ENCODE measurements at regions not wholly inside any gene's neighbourhood (a gene's known extent, or its start where the extent isn't known, plus 50 kb on each side); places are given as distances from the start of the nearest gene placed in this dataset.

GRCh38 chr13:21944610-21945009, 273.7 kb downstream of the FGF9 start:
- TF ChIP-seq POLR2AphosphoS5 (IDR thresholded peaks at IDR 0.05; ENCODE audit: low read depth, low read length): no peak
- TF ChIP-seq, protein P1, sequence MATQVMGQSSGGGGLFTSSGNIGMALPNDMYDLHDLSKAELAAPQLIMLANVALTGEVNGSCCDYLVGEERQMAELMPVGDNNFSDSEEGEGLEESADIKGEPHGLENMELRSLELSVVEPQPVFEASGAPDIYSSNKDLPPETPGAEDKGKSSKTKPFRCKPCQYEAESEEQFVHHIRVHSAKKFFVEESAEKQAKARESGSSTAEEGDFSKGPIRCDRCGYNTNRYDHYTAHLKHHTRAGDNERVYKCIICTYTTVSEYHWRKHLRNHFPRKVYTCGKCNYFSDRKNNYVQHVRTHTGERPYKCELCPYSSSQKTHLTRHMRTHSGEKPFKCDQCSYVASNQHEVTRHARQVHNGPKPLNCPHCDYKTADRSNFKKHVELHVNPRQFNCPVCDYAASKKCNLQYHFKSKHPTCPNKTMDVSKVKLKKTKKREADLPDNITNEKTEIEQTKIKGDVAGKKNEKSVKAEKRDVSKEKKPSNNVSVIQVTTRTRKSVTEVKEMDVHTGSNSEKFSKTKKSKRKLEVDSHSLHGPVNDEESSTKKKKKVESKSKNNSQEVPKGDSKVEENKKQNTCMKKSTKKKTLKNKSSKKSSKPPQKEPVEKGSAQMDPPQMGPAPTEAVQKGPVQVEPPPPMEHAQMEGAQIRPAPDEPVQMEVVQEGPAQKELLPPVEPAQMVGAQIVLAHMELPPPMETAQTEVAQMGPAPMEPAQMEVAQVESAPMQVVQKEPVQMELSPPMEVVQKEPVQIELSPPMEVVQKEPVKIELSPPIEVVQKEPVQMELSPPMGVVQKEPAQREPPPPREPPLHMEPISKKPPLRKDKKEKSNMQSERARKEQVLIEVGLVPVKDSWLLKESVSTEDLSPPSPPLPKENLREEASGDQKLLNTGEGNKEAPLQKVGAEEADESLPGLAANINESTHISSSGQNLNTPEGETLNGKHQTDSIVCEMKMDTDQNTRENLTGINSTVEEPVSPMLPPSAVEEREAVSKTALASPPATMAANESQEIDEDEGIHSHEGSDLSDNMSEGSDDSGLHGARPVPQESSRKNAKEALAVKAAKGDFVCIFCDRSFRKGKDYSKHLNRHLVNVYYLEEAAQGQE (IDR thresholded peaks at IDR 0.05; ENCODE audit: insufficient read depth in 1 of 2, low read depth in 2 of 2, low read length in 1 of 2): no peak
